NCI-H2171 treated with DMSO at 0.1 percent for 48 hours (cell line): ENCODE measurements at regions not wholly inside any gene's neighbourhood (a gene's known extent, or its start where the extent isn't known, plus 50 kb on each side); places are given as distances from the start of the nearest gene placed in this dataset.
A peak's percentile ranks its signal among the peaks of the same experiment; 100 is the strongest.
"Not testable (repeated sequence)": the region's sequence is repeated elsewhere in the genome, so short reads cannot be mapped to it uniquely, and the experiment has no call there.

ENCODE experiments used
- DNase-seq: peaks from one replicate; lab custom pipeline; 2025; lab: John Stamatoyannopoulos, UW

DNA sequence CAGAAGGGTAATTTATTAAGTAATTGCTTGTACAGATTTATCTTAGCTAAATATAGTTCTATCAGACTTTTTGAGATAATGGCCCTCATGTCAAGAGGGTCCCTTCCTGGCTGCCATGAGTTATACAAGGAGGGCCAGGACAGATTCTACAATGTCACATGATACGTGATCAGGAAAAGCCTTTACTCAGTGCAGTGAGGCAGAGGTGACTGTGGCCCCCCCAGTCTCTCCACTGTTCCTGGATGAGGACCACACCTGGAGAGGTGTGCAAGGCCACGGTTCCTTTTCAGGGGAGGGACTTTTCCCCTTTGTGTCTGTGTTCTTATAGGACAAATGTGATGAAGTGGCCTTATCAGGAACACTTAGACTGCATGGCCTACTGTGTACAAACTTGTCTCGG is 54.3 kb upstream of the LRCH1 start:
- DNase-seq: no peak

DNA sequence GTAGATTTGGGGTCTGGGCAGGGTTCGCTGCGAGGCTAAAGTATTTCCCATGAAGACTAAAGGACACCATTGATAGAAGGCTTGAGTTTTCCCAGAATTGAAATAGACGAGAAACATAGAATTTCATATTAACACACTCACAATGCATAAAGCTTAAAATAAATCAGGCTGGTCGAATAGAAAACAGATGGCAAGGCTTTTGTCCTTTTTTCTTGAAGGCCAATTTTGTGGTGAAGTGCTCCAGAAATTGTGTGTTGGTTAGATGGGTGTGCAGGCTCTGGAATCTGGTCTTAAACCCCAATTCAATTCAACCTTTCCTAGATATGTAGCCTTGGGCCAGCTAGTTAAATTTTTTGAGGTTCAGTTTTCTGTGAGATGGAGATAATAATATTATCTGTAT is 56.9 kb upstream of the LRCH1 start:
- no peak for DNase-seq

DNA sequence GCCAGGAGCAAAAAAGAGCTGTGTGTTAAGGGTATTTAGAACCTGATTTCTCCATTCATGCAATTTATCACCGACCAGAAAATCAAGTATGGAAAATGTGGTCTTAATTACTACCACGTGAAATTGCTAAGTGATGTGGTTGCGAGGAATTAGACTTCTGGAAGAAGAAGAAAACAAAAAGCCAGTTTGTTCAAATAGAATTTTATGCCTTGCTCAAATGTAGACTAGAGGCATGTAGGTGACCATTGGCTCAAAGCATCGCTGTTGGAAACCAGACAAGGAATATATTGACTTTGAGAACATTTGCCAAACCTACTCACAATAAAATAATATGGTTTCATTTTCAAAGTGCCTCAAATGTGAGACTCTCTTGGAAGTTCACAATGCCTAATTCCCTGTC is 57.3 kb upstream of the LRCH1 start:
- DNase-seq: no peak

DNA sequence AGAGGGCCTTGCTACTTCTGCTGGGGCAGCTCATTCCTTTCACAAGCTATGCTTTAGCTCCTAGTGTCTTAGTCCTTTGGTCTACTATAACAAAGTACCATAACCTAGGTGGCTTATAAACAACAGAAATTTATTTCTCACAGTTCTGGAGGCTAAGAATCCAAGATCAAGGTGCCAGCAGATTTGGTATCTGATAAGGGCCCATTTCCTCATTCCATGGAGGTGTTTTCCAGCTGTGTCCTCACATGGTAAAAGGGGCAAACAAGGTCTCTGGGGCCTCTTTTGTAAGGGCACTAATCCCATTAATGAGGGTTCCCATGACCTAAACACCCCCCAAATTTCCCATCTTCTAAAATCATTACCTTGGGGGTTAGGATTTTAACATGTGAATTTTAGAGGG is 57.9 kb upstream of the LRCH1 start:
- DNase-seq: no peak

DNA sequence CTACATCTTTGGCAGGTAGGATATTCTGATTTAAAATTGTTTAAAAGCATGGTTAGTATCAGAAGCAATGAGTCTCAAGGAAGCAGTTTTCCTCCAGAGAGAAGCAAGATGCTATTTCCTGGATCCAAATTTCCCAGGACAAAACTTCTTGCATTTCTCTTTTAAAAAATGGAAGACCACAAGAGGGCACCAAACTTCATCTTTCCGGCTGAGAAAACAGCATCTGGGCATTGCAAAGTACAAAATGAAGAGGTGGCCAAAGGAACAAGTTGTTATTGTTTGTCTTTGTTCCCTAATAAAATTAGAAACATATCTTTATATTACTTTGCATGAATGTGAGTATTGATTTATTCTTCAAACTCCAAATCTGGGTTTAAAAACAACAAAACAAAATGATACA is 60.0 kb upstream of the LRCH1 start:
- DNase-seq: peak; percentile 24

DNA sequence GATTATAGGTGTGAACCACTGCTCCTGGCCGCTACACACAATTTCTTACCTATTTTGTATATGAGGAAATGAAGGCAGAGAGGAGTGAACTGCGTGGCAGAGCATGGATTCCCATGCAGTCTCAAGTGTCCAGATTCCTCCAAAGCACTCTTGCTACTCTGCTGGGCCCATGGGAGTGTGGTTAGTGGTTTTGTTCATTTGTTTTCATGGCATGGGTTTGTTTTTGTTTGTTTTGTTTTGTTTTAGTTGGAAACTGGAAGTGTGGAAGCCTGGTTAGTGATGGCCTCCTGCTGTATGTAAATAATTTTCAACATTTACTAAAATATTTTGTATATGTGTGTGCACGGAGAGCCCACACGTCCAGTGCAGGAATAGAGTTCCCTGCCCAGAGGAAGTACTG is 61.3 kb upstream of the LRCH1 start:
- DNase-seq: no peak

DNA sequence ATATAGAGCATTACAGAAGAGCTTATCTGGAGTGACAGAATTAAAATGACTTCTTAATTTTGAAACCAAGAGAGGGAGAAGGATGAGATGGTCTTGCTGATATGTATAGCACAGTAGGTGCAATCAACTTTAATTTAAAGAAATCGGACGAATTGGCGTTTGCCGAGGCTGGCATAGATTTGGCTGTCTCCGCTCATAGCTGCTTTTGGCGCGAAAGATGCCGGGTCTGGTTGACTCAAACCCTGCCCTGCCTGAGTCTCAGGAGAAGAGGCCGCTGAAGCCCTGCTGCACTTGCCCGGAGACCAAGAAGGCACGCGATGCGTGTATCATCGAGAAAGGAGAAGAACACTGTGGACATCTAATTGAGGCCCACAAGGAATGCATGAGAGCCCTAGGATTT is 62.3 kb upstream of the LRCH1 start:
- DNase-seq: not testable (repeated sequence)

DNA sequence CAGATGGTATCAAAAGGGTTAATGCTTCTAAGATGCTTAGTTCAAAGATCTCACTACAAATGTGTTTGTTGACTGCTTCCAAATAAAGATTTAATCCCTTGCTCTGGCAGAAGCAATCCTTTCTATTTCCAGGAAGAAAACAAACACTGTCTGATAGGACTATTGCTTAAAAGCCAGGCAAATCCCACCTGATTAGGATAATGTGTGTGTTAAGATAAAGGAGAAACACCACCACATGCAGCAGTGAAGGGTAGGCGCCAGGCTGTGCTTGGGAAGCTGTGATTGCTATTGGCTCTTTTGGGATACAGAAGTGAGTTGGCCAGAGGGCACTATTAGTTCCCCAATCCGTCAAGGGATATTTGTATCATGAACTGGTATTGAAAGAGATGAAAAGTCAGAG is 62.8 kb upstream of the LRCH1 start:
- no peak for DNase-seq

DNA sequence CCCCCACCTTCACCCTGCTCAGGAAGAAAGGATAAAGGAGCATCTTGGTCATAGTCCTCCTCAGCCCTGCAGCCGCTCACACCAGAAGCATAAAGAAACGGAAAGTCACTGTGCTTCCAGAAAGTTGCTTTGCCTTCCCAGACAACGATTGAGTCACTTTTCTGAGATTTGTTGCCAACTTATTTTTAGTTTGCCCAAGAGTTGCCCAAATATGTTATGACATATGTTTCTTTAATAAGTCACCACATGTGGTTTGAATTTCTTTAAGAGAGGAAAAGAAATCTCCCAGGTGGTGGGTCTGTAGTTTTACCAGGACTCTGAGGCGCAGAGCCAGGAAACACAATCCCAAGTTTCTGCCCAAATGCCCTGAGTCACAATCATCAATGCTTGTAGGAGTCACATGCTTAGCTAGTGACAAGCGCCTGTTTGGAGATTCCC is 63.4 kb upstream of the LRCH1 start:
- DNase-seq: no peak

DNA sequence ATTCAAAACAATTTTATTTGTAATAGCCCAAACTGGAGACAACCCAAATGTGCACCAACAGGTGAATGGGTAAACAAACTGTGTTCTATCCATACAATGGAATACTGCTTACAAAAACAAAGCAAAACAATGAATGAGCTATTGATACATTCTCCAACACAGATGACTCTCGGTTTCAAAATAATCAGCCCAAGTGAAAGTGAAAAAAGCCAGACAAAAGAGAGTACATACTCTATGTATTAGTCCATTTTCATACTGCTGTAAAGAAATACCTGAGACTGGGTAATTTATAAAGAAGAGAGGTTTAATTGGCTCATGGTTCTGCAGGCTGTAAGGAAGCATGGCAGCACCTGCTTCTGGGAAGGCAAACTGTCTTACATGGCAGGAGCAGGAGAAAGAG is 65.2 kb upstream of the LRCH1 start:
- no peak for DNase-seq

DNA sequence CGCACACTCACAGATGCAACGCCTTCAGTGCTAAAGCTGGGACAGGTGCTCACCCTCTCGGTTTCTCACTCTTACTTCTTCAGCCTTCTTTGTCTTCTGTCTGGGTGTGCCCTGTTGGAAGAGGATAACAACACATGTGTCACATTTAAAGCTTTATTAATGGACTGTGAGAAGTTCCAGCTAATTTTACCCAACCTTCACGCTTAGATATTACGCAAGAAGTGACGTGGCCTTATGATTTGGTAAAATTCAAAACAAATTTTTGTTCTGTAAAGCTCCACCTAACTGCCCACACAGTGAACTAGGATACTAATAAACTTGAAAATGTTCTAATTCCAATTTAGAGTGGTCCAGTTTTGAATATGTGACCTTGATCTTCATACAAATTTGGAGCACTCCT is 66.7 kb upstream of the LRCH1 start:
- DNase-seq: no peak

DNA sequence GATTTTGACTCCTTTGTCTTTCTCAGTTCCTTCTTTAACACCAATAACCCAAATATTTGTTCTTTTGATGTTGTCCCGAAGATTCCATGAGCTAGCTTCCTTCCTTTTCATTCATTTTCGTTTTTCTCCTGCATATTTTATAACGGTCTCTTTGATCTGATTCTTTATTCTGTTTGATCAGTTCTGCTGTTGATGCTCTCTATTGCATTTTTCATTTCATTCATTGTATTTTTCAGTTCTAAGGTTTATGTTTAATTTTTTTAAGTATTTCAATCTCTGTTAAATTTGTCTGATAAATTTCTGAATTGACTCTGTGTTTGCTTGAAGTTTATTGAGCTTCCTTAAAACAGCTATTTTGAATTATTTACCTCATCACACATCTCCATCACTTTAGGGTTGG is 68.4 kb upstream of the LRCH1 start:
- no peak for DNase-seq

DNA sequence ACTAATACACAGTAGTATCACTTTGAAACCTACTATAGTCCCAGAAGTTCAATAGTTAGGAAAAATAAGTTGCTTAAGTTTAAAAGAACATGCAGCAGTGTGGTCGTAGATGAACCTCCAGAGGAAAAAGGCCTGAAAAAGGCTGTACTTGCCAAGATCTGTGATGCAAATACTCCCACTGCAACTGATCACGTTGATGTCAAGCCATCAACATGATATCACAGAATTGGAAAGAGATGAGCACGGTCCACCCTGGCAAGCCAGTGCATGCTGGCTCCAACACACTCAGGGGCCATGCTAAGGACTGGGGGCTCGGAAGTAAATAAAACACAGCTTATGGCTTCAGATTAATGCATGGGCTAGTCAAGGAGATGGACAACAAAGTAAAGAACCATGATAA is 71.8 kb upstream of the LRCH1 start:
- DNase-seq: no peak

DNA sequence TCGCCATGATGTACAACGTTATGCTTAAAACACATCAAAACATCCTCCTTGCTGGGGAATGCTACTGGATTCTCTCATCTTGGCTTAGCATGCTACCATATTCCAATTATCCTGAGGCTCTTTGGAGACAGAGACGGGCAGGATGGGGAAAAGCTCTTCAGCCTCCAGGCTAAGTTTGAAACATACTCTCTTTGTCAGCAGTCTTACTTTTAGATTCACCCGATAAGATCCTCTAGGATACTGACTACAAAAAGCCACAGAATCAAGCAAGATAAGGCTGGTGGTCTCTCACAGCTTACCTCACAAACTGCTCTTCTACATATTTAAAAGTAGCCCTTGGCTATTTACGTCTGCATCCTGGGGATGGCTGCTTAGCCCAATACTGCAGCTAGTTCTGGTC is 72.8 kb upstream of the LRCH1 start:
- DNase-seq: no peak

DNA sequence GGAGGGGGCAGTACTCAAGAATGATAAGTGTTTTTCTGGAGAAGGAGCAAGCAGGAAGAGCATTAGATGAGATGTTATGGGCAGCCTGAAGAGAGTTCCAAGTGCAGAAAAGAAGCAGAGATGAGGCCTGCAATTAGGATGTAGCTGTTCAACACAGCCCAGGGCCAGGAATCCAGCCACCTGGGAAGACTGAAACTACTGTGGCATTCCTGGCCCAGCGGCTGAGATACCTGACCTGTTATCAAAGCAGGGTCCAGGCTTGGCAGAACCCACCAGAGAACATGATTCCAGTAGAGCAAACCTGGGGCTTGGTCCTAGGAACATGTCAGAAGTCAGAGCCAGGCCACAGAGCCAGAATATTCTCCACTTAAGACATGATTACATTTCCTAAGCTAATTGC is 73.3 kb upstream of the LRCH1 start:
- DNase-seq: no peak

DNA sequence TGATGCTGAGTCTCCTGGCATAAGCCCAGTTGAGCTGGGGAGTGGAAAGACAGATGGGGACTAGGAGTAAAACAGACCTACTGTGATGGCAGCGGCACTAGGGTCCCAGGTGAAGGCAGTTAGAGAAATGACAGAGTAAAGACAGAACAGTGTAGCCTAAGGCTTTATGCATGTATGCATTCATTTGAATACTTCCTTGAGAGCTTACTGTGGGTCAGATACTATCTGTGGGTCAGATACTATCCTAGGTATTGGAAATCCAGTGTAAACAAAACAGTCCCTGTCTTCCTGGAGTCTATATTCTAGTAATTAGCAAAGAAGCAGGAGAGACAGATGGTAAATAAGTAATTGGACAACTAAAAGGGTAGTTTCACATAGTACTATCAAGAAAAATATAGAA is 73.7 kb upstream of the LRCH1 start:
- DNase-seq: no peak

DNA sequence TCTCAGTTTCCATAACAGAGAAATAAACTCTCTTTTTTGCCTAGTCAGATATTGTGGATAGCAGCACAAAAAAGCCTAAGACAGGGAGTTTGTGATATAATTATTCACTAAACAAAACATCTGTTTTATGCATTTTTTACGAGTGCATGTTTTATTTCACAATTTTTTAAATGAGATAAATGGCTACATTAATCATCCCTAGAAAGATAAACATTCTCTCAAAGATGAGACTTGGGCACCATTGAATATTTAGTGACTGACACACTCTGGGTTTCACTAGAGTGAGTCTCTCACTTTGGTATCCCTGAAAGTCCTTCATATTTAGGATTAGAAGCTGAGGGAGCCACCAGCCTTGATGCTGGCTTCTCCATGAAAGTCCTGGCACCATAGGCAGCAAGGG is 74.3 kb upstream of the LRCH1 start:
- no peak for DNase-seq

DNA sequence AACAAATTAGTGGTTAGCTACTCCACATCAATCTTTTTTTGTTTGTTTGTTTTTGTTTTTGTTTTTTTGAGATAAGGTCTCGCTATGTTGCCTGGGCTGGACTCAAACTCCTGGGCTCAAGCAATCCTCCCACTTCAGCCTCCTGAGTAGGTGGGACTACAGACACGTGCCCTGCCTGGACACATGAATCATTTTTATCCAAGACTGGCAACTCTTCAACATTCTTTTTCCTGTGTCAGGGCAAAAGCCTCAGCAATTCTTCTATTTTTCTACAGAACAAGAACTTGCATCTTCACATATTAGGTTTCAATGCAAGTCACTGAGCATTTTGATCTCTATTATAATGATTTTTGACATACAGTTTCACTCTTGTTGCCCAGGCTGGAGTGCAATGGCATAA is 76.8 kb upstream of the LRCH1 start:
- no peak for DNase-seq

DNA sequence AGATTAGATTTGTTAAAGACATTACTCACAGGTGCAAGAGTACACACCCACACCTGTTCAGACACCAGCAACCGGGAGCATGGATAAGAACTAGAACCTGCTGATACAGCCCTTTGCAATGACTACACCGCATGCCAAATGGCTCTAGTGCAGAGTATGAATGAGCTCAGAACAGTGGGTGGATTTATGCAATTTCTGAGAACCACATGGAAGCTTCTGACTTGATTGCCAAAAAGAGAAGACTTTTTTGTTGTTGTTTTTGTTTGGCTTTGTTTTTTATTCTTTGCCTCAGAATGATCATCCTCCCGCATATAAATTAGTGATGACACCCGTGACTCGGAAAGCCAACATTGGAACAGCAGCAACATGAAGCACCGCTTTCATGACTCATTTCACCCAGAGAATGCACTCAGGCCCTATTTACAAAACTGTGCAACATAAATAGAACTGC is 77.4 kb upstream of the LRCH1 start:
- no peak for DNase-seq

DNA sequence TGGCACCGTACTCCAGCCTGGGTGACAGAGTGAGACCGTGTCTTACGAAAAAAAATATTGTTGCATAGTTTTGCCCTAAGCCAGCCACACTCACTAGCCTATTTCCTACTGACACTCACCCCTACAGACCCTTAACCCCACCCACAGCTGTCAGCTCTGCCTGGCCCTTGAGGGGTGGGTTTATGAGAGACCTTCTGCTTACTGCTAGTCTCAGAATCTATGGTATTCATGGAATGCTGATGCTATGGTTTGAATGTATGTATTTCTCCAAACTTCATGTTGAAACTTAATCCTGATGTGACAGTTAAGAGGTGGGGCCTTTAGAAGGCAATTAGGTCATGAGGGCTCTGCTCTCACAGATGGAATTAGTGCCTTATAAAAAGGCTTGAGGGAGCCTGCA is 79.2 kb upstream of the LRCH1 start:
- DNase-seq: no peak

DNA sequence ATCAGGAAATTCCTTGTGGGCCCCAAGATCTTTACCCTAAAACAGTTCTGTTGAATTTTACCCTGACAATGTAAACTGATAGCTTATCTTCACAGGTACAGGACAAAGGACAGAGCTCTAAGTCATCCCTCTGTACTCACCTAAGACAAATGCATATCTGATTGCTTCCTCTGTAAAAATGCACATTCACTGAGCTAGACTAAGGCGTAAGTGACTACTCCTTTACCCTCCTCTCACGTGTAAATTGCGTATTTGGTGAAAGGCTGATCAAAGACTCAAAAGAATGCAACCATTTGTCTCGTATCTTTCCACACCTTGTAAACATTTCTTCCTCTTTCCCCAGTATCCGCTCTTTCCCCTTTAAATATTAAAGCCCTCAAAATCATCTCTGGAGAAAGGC is 80.6 kb upstream of the LRCH1 start:
- DNase-seq: no peak

DNA sequence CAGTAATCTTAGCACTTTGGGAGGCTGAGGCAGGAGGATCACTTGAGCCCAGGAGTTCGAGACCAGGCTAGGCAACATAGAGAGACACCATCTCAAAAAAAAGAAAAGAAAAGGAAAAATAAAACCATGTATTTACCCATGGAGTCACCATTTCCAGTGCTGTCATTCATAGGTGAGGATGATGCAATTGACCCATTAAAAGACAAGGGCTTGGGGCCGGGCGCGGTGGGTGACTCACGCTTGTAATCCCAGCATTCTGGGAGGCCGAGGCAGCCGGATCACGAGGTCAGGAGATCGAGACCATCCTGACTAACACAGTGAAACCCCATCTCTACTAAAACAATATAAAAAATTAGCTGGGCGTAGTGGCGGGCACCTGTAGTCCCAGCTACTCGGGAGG is 82.6 kb upstream of the RUBCNL start:
- not testable (repeated sequence) for DNase-seq

DNA sequence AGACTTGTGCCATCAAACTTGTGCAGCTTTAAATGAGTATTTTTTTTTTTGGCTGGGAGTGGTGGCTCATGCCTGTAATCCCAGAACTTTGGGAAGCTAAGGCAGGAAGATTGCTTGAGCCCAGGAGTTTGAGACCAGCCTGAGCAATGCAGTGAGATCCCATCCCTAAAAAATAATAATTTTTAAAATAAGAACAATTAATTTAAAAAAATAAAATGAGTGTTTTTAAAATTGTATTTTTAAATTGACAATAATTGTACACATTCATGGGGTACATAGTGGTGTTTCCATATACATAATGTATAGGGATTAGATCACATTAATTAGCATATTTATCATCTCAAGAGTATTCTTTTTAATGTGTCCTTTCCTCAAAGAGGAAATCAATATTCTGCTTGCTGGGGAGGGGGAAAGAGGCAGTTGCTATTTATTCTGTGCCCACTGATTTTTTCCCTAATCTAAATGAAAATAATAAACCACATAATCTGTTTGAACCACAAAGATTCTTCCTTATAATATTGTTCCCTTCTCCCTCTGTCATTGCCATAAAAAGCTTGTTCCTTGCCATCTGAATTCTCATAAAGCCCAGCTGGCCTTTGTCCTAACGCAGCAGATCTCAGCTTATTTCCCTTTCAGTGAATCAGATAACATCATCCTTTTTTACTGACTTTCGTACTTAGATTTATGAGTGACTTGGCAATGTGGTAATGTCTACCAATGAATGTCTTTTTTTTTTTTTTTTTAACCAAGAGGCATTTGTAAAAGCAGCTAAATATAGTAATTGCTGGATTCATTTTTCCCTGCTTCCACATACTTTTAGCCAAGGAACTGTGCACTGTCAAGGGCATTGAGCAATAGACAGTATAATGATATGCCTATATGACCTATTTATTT is 81.8 kb upstream of the RUBCNL start:
- DNase-seq: no peak

DNA sequence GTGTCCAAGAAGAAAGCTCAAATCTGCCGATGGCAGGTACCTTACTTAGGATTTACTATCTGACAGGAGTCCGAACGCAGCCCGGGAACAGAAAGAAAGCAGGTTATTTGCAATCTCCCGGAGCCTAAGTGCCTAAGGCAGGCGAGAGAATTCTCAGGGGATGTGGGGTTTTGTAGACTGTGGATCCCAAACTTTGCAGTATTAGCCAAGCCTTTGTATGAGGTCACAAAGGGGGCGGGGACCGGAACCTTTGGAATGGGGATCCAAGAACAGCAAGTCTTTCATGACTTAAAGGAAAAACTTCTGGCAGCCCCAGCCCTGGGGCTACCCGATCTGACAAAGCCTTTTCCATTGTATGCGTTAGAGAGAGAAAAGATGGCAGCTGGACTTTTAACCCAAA is 80.6 kb upstream of the RUBCNL start:
- DNase-seq: not testable (repeated sequence)
